ENCODE measurements at regions not wholly inside any gene's neighbourhood (a gene's known extent, or its start where the extent isn't known, plus 50 kb on each side); places are given as distances from the start of the nearest gene placed in this dataset.
"Not testable (repeated sequence)": the region's sequence is repeated elsewhere in the genome, so short reads cannot be mapped to it uniquely, and the experiment has no call there.

DNA sequence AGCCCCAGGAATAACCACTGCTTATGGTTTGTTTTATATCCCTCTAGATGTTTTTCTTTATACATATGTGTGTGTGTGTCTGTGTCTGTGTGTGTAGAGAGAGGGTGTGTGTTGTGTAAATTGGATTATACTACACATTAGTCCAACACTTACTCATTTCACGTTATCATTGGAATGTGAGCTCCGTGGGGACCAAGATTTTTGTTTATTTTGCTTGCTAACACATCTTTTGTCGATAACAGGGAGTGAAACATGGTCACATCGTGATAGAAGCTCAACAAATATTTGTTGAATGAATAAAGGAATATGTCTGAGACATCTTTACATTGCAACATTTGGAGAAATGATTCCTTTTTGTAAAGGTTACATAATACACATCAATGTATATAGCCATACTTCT lies 88.8 kb downstream of the CDRT15L2 start:
- H3K4me1 ChIP-seq (ENCODE audit: low read depth); H3K4me3 ChIP-seq; intact Hi-C loops (cut with DNase I, micrococcal nuclease); DNase-seq; H3K36me3 ChIP-seq (ENCODE audit: low read depth); ATAC-seq; H3K9me3 ChIP-seq: not testable (repeated sequence)

DNA sequence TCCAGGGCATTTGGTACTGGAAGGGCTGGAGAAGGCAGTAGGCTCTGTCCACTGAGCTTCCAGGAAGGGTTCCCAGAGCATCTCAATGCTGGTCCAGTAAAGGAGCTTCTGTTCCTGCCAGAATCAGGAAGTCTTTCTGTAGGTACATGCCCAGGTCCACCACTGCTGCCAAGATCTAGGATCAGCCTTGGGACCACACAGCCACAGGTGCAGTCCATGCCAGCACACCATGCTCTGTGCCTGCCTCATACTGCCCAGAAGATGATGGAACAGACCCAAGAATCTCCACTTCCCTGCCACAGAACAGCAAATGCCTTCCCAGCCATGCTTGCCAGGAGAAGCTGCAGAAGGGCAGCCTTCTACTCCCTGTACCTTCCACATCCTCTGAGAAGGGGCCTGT lies 89.3 kb downstream of the CDRT15L2 start:
- DNase-seq = not testable (repeated sequence)

DNA sequence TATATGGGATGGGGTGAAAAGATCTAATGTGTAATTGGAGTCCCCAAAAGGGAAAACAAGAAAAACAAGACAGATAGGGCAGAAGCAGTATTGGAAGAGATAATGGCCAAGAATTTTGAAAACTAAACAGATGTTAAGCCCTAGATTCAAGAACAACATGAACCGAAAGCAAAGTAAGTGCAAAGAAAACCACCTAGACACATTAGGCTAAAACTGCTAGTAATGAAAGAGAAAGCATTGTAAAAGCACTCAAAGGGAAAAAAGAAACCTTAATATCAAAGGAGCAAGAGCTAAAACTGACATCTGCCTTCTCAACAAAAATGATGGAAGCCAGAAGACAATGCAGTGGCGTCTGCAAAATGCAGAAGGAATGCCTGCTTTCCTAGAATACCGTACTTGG lies 91.0 kb downstream of the CDRT15L2 start:
- H3K36me3 ChIP-seq (ENCODE audit: low read depth); DNase-seq; ATAC-seq; H3K4me3 ChIP-seq; intact Hi-C loops (cut with DNase I, micrococcal nuclease); H3K9me3 ChIP-seq; H3K4me1 ChIP-seq (ENCODE audit: low read depth): not testable (repeated sequence)

More for the DNA sequence above, 89.3 kb downstream of the CDRT15L2 start:
- ATAC-seq; H3K9me3 ChIP-seq; H3K36me3 ChIP-seq (ENCODE audit: low read depth); intact Hi-C loops (cut with DNase I, micrococcal nuclease); H3K4me1 ChIP-seq (ENCODE audit: low read depth); H3K4me3 ChIP-seq: not testable (repeated sequence)

DNA sequence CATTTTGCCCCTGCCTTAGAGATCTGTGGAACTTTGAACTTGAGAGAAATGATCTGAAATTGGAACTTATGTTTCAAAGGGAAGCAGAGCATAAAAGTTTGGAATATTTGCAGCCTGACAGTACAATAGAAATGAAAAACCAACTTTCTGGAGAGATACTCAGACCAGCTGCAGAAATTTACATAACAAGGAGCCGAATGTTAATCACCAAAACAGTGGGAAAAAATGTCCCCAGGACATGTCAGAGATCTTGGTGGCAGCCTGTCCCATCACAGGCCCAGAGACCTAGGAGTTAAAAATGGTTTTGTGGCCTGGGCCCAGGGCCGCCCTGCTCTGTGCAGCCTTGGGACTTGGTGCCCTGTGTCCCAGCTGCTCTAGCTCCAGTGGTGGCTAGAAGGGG lies 94.8 kb downstream of the CDRT15L2 start:
- H3K4me1 ChIP-seq (ENCODE audit: low read depth); ATAC-seq; H3K9me3 ChIP-seq; intact Hi-C loops (cut with DNase I, micrococcal nuclease); H3K36me3 ChIP-seq (ENCODE audit: low read depth); DNase-seq; H3K4me3 ChIP-seq: not testable (repeated sequence)

DNA sequence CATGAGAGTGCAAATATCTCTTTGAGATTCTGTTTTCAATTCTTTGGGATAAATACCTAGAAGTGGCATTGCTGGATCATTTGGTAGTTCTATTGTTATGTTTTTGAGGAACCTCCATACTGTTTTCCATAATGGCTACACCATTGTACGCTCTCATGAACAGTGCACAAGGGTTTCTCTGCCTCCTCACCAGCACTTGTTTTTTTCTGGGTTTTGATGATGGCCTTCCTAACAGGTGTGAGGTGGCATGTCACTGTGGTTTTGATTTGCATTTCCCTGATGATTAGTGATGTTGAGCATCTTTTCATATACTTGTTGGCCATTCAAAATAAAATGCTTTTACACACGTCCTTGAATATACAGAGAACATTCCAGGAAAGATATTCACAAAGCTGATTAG lies 96.2 kb downstream of the CDRT15L2 start:
- H3K4me3 ChIP-seq; H3K36me3 ChIP-seq (ENCODE audit: low read depth); ATAC-seq; H3K9me3 ChIP-seq; DNase-seq; H3K4me1 ChIP-seq (ENCODE audit: low read depth); intact Hi-C loops (cut with DNase I, micrococcal nuclease): not testable (repeated sequence)

DNA sequence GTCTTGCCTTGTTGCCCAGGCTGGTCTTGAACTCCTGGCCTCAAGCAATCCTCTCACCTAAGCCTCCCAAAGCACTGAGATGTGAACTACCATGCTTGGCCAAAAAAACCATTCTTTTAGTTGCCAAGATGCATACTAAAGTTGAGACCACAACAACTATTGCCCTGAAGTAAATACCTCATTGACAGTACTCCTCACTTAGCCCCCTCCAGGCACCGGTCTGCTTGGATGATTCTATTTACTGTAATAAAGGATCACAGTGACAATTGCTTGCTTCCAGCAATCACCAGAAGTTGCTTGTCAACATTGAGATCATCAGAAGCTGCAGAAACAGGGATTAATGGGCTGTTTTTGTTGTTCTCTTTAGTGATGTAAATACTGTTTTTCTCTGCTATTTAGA lies 97.1 kb downstream of the CDRT15L2 start:
- DNase-seq; H3K9me3 ChIP-seq; ATAC-seq; H3K4me1 ChIP-seq (ENCODE audit: low read depth); H3K36me3 ChIP-seq (ENCODE audit: low read depth); intact Hi-C loops (cut with DNase I, micrococcal nuclease); H3K4me3 ChIP-seq: not testable (repeated sequence)

DNA sequence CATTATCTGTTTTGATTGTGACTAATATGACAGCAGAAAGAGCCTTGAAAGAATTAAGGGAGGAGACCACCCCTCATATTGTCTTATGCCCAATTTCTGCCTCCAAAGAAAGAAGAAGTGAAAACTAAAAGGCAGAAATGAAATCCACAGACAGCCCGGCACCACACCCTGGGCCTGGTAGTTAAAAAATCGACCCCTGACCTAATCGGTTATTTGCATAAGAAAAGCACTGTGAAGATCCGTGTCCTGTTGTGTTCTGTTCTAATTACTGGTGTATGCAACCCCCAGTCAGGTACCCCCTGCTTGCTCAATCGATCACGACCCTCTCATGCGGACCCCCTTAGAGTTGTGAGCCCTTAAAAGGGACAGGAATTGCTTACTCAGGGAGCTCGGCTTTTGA lies 97.9 kb downstream of the CDRT15L2 start:
- H3K4me1 ChIP-seq (ENCODE audit: low read depth); DNase-seq; H3K9me3 ChIP-seq; H3K4me3 ChIP-seq; intact Hi-C loops (cut with DNase I, micrococcal nuclease); ATAC-seq; H3K36me3 ChIP-seq (ENCODE audit: low read depth): not testable (repeated sequence)

DNA sequence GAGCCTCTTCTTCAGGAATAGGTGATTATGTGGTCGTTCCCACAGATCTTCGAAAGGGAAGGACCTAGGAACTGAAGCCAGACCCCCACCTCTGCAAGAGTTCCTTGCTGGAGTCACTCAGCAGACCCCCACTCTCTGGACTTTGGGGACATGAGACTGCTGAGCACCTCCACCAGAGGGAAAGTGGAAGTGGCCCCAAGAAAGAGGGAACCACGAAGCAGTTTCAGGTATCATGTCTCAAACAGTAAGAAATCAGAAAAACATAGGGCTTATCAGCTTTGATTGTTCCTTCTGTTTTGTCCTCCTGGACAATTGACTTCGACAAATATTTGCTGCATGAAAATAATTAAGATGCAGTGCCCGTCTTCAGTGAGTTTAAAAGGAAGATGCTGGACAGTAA lies 98.9 kb downstream of the CDRT15L2 start:
- ATAC-seq; H3K9me3 ChIP-seq; intact Hi-C loops (cut with DNase I, micrococcal nuclease); DNase-seq; H3K36me3 ChIP-seq (ENCODE audit: low read depth); H3K4me3 ChIP-seq; H3K4me1 ChIP-seq (ENCODE audit: low read depth): not testable (repeated sequence)

DNA sequence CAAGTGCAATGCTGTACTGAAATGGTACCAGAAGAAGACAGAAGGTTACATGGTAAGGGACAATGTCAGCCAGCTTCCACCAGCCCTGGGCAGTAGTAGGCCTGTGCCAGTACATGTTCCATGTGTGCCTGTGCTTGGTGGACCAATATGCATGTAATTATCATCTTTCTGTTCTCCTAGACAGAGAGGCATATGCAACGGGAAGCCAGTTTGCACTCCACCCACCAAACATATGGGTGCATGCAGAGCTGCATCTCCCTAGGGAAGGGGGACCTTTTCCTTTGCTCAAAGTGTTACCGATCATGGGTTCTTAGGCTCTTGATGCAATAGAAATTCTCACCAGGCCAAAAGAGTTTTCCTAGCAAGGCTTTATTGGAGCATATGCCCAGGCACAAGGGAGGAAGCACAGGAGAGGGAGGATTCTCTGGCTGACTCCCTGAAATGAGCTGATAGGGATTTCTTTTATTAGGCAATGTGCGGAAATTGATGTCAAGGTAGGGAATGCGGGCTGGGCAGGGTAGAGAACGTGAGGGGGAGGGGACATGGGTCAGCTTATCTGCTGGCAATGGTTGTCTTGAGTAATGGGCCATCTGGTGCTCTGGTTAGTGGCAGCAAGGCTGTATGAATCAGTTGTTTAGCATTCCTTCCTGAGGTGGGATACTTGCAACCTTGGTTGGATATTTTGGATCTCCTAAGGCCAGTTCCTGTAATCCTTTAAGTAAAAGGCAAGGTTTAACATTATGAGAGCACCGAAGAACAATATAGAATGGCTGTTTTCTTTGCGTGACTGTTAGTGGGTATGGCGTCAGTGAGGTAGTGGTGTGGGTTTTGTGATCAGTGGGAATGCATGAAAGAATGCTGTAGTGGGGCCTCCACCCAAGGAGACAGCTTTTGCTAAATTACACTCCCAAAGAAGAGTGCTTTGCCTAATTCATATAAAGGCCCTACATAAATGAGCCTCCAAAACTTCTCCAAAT lies 102.5 kb downstream of the CDRT15L2 start:
- H3K4me1 ChIP-seq (ENCODE audit: low read depth); DNase-seq; H3K9me3 ChIP-seq; H3K36me3 ChIP-seq (ENCODE audit: low read depth); ATAC-seq; H3K4me3 ChIP-seq; intact Hi-C loops (cut with DNase I, micrococcal nuclease): not testable (repeated sequence)

DNA sequence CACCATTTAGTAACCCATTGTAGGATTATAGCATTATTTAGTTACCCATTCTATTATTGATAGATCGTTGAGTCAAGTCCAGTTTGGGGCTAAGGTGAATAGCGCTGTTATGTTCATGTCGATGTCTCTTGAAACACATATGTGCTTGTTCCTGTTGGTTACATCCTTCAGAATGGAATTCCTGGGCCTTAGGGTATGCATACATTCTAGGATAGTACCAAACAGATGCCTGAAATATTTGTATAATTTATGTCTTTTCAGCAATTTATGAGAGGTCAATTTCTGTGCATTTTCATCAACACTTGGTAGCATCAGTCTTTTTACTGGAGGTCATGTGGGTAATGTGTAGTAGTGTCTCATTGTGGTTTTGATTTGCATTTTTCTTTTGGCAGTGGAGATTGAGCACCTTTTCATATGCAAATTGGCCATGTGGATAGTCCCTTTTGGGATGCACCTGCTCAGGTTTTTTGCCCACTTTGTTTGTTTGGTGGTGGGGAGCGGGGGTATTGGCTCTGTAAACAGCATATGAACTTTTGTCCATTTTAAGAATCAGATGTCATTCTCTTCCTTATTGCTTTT lies 104.2 kb downstream of the CDRT15L2 start:
- intact Hi-C loops (cut with DNase I, micrococcal nuclease); H3K36me3 ChIP-seq (ENCODE audit: low read depth); H3K4me3 ChIP-seq; H3K9me3 ChIP-seq; DNase-seq; ATAC-seq; H3K4me1 ChIP-seq (ENCODE audit: low read depth): not testable (repeated sequence)

DNA sequence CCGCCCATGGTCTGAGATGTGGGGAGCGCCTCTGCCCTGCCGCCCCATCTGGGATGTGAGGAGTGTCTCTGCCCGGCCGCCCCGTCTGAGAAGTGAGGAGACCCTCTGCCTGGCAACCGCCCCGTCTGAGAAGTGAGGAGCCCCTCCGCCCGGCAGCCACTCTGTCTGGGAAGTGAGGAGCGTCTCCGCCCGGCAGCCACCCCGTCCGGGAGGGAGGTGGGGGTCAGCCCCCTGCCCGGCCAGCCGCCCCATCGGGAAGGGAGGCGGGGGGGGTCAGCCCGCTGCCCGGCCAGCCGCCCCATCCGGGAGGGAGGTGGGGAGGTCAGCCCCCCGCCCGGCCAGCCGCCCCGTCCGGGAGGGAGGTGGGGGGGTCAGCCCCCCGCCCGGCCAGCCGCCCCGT lies 105.5 kb downstream of the CDRT15L2 start:
- DNase-seq; H3K36me3 ChIP-seq (ENCODE audit: low read depth); intact Hi-C loops (cut with DNase I, micrococcal nuclease); H3K4me3 ChIP-seq; H3K4me1 ChIP-seq (ENCODE audit: low read depth); ATAC-seq; H3K9me3 ChIP-seq: not testable (repeated sequence)

DNA sequence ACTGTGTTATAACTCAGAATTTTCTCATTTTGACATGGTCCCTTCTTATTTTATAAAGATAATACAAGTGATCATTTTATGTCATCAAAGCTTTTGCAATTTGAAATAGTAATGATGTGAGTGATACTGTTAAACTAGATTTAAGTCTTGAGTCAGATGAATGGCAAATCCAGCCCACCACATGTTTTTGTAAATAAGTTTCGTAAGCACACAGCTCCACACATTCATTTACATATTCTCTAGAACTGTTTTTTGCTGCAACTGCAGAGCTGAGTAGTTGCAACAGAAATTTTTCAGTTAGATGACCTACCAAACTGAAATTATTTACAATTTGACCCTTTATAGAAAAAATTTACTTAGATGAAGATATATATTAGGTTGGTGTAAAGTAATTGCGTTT lies 108.1 kb downstream of the CDRT15L2 start:
- H3K4me3 ChIP-seq = not testable (repeated sequence)

DNA sequence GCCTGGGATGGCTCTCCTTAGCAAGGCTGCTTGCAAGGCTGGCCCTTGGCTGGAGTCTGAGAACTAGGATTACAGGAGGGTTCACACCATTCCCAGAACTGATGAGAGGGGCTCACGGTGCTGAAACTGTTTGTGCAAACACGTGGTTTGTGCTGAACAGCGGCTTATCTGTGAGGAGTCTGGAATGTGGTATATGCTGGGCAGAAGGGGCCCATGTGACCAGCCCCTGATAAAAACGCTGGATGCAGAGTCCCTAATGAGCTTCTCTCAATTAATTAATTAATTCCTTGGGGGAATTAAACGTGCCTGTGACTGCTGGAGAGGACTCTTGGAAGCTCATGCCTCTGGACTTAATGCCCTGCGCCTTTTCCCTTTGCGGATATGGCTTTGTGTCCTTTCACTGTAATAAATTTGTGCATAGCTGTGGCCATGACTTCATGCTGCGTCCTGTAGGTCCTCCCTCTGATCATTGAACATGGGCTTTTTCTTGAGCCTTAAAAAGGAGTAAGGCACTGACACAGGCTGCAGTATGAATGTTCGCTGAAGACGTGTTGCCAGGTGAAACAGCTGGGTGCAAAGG lies 109.7 kb downstream of the CDRT15L2 start:
- H3K36me3 ChIP-seq (ENCODE audit: low read depth); DNase-seq; ATAC-seq: not testable (repeated sequence)

More for the DNA sequence above, 108.1 kb downstream of the CDRT15L2 start:
- intact Hi-C loops (cut with DNase I, micrococcal nuclease); H3K9me3 ChIP-seq; H3K4me1 ChIP-seq (ENCODE audit: low read depth); H3K36me3 ChIP-seq (ENCODE audit: low read depth); ATAC-seq; DNase-seq: not testable (repeated sequence)

DNA sequence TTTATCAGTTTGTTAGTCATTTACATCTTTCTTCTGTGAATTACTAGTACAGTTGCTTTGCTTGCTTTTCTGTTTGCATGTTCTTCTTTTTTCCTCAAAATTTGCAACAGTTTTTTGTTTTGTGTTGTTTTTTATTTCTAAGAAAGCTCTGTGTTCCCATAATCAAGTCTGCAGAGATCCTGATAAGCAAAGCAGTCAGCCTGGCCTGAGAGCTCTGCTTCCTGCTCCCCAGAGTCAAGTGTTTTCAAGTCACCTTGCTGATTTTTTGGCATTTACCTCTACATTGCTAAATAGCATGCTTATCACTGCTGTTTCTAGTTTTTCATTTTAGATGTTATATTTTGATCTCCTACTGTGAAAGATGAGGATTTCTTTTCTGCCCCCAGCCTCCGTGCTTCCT lies 113.2 kb downstream of the CDRT15L2 start:
- intact Hi-C loops (cut with DNase I, micrococcal nuclease); H3K4me1 ChIP-seq (ENCODE audit: low read depth); ATAC-seq; H3K4me3 ChIP-seq; DNase-seq; H3K9me3 ChIP-seq; H3K36me3 ChIP-seq (ENCODE audit: low read depth): not testable (repeated sequence)

More for the DNA sequence above, 109.7 kb downstream of the CDRT15L2 start:
- H3K4me3 ChIP-seq; intact Hi-C loops (cut with DNase I, micrococcal nuclease); H3K9me3 ChIP-seq; H3K4me1 ChIP-seq (ENCODE audit: low read depth): not testable (repeated sequence)
